IPS-NIHi7 (cell line): ENCODE measurements at regions not wholly inside any gene's neighbourhood (a gene's known extent, or its start where the extent isn't known, plus 50 kb on each side); places are given as distances from the start of the nearest gene placed in this dataset.
"Not testable (repeated sequence)": the region's sequence is repeated elsewhere in the genome, so short reads cannot be mapped to it uniquely, and the experiment has no call there.

Source experiments
- DNase-seq: peaks from one replicate; pipeline ENCODE4 v3.0.0; 2012; ENCODE audit warnings: mixed read lengths; ENCODE audit errors: extremely low spot score

- DNase-seq = no peak
Observed at GRCh38 chr5:163569284-163569683, 63.9 kb downstream of the MAT2B start.

GRCh38 chr5:163571744-163572143 is 66.3 kb downstream of the MAT2B start:
- no peak for DNase-seq

- no peak for DNase-seq
Observed at GRCh38 chr5:163574472-163575440, 69.3 kb downstream of the MAT2B start.

- no peak for DNase-seq
Observed at GRCh38 chr5:163578652-163579051, 73.2 kb downstream of the MAT2B start.

- no peak for DNase-seq
Observed at GRCh38 chr5:163579729-163580128, 74.3 kb downstream of the MAT2B start.

- DNase-seq = no peak
Observed at GRCh38 chr5:163580516-163580915, 75.1 kb downstream of the MAT2B start.

- DNase-seq = not testable (repeated sequence)
Observed at GRCh38 chr5:163583491-163584153, 78.2 kb downstream of the MAT2B start.

- DNase-seq = no peak
Observed at GRCh38 chr5:163585206-163585605, 79.8 kb downstream of the MAT2B start.

GRCh38 chr5:163586531-163586956 is 81.1 kb downstream of the MAT2B start:
- no peak for DNase-seq

GRCh38 chr5:163594951-163595350 is 89.5 kb downstream of the MAT2B start:
- DNase-seq = no peak

- DNase-seq = no peak
Observed at GRCh38 chr5:163595932-163596607, 90.7 kb downstream of the MAT2B start.

- no peak for DNase-seq
Observed at GRCh38 chr5:163596608-163597315, 91.3 kb downstream of the MAT2B start.

GRCh38 chr5:163604013-163604412 is 98.6 kb downstream of the MAT2B start:
- DNase-seq = no peak

GRCh38 chr5:163607256-163607655 is 101.8 kb downstream of the MAT2B start:
- no peak for DNase-seq

- DNase-seq = no peak
Observed at GRCh38 chr5:163608621-163609020, 103.2 kb downstream of the MAT2B start.

- DNase-seq = no peak
Observed at GRCh38 chr5:163609910-163610309, 104.5 kb downstream of the MAT2B start.

GRCh38 chr5:163612358-163613149 is 107.1 kb downstream of the MAT2B start:
- no peak for DNase-seq

- no peak for DNase-seq
Observed at GRCh38 chr5:163613150-163613442, 107.7 kb downstream of the MAT2B start.

GRCh38 chr5:163614787-163615186 is 109.4 kb downstream of the MAT2B start:
- DNase-seq = no peak

GRCh38 chr5:163619273-163619934 is 114.0 kb downstream of the MAT2B start:
- DNase-seq = no peak

GRCh38 chr5:163619951-163620350 is 114.5 kb downstream of the MAT2B start:
- DNase-seq = no peak
